MCF 10A (cell line): ENCODE measurements at regions not wholly inside any gene's neighbourhood (a gene's known extent, or its start where the extent isn't known, plus 50 kb on each side); places are given as distances from the start of the nearest gene placed in this dataset.

Experiments used
- BruUV-seq: library from RNA; stranded (reverse); fragments of 400-500 nt; replicated peaks from 2 replicates; lab custom pipeline; 2021; lab: Mats Ljungman, UMichigan
- CTCF ChIA-PET: fragments of 300-600 bp; sonication (Branson Sonifier 250); formaldehyde crosslinking; extraction: SDS; loops from one replicate; lab custom pipeline; 2021; ENCODE audit warnings: antibody characterized with exemption, inconsistent platforms; lab: Yijun Ruan, JAX
- POLR2A ChIA-PET: fragments of 300-600, 350-650 bp; sonication (Branson Sonifier 250); formaldehyde crosslinking; extraction: SDS; loops from one replicate; lab custom pipeline; 2020; ENCODE audit warnings: antibody characterized with exemption, inconsistent platforms; lab: Yijun Ruan, JAX
- DNase-seq: peaks from one replicate; pipeline ENCODE4 v3.0.0-alpha.2; 2018; ENCODE audit not compliant: unreplicated experiment
- H3K27ac Mint-ChIP-seq: one replicate; pipeline ENCODE4 v1.8.0; 2022; ENCODE audit warnings: mild to moderate bottlenecking, low read depth, mixed read lengths; ENCODE audit not compliant: unreplicated experiment
- H3K27me3 Mint-ChIP-seq: one replicate; pipeline ENCODE4 v1.8.0; 2022; ENCODE audit warnings: mixed read lengths; ENCODE audit not compliant: insufficient read depth, unreplicated experiment
- H3K36me3 Mint-ChIP-seq: one replicate; pipeline ENCODE4 v1.8.0; 2022; ENCODE audit warnings: mild to moderate bottlenecking, moderate library complexity, mixed read lengths; ENCODE audit not compliant: insufficient read depth, unreplicated experiment
- H3K4me1 Mint-ChIP-seq: one replicate; pipeline ENCODE4 v1.8.0; 2022; ENCODE audit warnings: mixed read lengths; ENCODE audit not compliant: insufficient read depth, unreplicated experiment
- H3K4me3 Mint-ChIP-seq: one replicate; pipeline ENCODE4 v1.8.0; 2022; ENCODE audit warnings: mild to moderate bottlenecking, moderate library complexity, mixed read lengths; ENCODE audit not compliant: unreplicated experiment
- H3K9me3 Mint-ChIP-seq: one replicate; pipeline ENCODE4 v1.8.0; 2022; ENCODE audit warnings: mixed read lengths; ENCODE audit not compliant: unreplicated experiment
- CTCF ChIP-seq: fragments of 200-600 bp; IDR thresholded peaks from one replicate; pipeline ENCODE4 v1.8.0; 2022; ENCODE audit warnings: antibody characterized with exemption, mild to moderate bottlenecking; ENCODE audit not compliant: unreplicated experiment
- intact Hi-C: fragments of 100-400 bp; cut with micrococcal nuclease; formaldehyde crosslinking; loops from 2 replicates; pipeline ENCODE4 v1.14.1; 2022

DNA sequence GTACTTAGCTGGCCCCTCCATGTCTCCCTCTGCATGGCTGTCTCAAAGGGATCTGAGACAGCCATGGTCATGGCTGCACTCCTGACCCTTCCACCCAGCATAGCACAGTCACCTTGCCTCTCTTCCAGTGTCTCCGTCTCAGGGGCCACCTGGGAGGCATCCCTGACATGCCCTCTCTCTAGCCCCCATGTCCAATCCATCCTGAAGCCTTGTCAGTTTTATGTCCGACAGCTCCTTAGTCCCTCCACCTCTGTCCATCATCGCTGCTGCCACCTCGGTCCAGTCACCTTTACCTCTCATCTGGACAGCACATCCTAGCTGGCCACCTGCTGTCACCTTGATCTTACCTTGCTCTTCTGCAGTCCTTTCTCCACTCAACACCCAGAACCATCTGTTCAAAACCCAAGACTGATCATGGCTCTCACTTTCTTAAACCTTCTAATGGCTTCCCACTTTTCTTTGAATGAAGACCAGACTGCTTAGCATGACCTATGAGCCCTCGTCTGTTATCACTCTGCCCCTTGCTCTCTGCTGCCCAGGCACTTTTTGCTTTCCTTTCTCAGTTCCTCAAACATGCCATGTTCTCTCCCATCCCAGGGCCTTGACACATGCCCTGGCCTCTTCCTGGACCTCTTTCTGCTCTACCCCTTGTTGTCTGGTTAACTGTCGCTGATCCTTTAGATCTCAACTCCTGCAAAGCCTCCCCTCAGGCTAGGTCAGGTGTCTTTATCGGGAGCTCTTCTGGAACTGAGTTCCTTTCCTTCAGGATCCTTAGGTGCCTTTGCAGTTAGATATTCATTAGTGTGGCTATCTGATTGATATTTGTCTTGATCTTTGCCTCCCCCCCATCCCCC, 181.8 kb upstream of the PITX1 start:
- no TSS peak for BruUV-seq
- Mint-ChIP-seq H3K4me3 (no peak overlapping the region), H3K9me3 (no peaks in the 10 kb centered on the region), H3K36me3 (no peaks in the 10 kb centered on the region), H3K27ac (no peak overlapping the region), H3K27me3 (peaks cover 14% of the 10 kb centered on the region), H3K4me1 (no peaks in the 10 kb centered on the region)
- ChIA-PET CTCF (interaction anchor here (0.6 to 2.5 kb wide), 9 partner anchors 10 to 350 kb away, joined by 3 to 9 read pairs (median 3); no protein-coding TSS in a partner anchor), POLR2A (interaction anchor here (1.1 kb wide), 1 partner anchor 184 kb away, joined by 3 read pairs; no protein-coding TSS in a partner anchor)
- intact Hi-C loops = no loop called here
- no peak for DNase-seq
- TF ChIP-seq CTCF = no peak

- H3K36me3 Mint-ChIP-seq = no peaks in the 10 kb centered on the region
- peak; percentile 55 for DNase-seq
- no peak for TF ChIP-seq CTCF
- H3K4me1 Mint-ChIP-seq = no peaks in the 10 kb centered on the region
- H3K4me3 Mint-ChIP-seq = no peak overlapping the region
- ChIA-PET POLR2A (interaction anchor here (1.1 kb wide), 1 partner anchor 183 kb away, joined by 3 read pairs; no protein-coding TSS in a partner anchor), CTCF (interaction anchor here (0.7 to 2.5 kb wide), 4 partner anchors 23 to 254 kb away, joined by 3 to 9 read pairs (median 3); no protein-coding TSS in a partner anchor)
- intact Hi-C loops = no loop called here
- no peaks in the 10 kb centered on the region for H3K9me3 Mint-ChIP-seq
- peaks cover 14% of the 10 kb centered on the region for H3K27me3 Mint-ChIP-seq
- no TSS peak for BruUV-seq
- no peak overlapping the region for H3K27ac Mint-ChIP-seq
Measured at GRCh38 chr5:135214897-135215616, 181.0 kb upstream of the PITX1 start.

DNA sequence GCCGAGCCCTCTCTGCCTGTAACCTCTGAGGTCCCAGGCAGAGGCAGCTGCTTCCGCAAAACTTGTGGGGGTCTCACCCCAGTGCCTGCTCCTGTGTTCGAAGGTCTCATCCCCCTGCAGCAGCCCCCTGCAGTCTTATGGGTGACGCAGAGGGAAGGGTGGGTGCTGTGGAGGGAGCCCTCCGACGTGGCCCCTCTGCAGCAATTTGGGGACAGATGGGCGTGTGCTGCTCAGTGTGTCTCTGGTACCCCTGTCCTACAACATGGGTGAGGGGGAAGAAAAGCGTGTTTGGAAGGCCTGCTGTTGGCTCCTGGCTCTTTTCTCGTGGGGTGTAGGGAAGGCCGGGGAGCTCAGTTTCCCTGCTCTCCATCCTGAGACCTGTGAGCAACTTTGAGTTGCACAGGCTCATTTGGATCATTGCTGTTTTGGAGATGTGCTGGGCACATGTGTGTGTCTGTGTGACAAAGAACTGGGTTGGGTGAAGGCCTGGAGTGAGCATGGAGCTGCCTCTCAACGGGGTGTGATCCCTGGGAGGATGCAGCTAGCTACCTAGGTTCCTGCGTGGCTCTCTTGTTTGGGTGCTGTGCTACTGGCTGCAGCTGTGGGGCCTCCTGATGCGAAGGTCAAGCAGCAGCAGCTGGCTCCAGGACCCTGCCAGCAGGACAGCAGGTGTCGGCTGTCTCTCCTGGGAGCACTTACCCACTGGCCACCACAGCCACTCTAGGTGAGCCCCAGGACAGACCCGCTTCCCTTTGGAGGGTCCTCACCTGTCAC, 179.6 kb upstream of the PITX1 start:
- no peak overlapping the region for H3K4me3 Mint-ChIP-seq
- intact Hi-C loops = no loop called here
- ChIA-PET CTCF (interaction anchor here (0.6 to 2.2 kb wide), 3 partner anchors 9 to 339 kb away, joined by 3 to 8 read pairs (median 3); no protein-coding TSS in a partner anchor), POLR2A (interaction anchor here (0.7 to 0.9 kb wide), 2 partner anchors 15 to 33 kb away, joined by 3 read pairs; no protein-coding TSS in a partner anchor)
- peaks cover 9% of the 10 kb centered on the region for H3K4me1 Mint-ChIP-seq
- H3K9me3 Mint-ChIP-seq = peaks cover 1% of the 10 kb centered on the region
- DNase-seq = no peak
- TF ChIP-seq CTCF = no peak
- H3K27me3 Mint-ChIP-seq = peaks cover 14% of the 10 kb centered on the region
- no TSS peak for BruUV-seq
- H3K27ac Mint-ChIP-seq = no peak overlapping the region
- H3K36me3 Mint-ChIP-seq = no peaks in the 10 kb centered on the region
